Caco-2 (cell line): ENCODE measurements at regions not wholly inside any gene's neighbourhood (a gene's known extent, or its start where the extent isn't known, plus 50 kb on each side); places are given as distances from the start of the nearest gene placed in this dataset.

Experiments used
- BruUV-seq: library from RNA; stranded (reverse); fragments of 400-500 nt; replicated peaks from 2 replicates; lab custom pipeline; 2021; lab: Mats Ljungman, UMichigan
- CTCF ChIA-PET: fragments of 300-600 bp; sonication (Branson Sonifier 250); formaldehyde crosslinking; loops from one replicate; lab custom pipeline; 2022; ENCODE audit warnings: antibody characterized with exemption; lab: Charles Lee
- POLR2A ChIA-PET: fragments of 300-600 bp; sonication (Branson Sonifier 250); formaldehyde crosslinking; loops from one replicate; lab custom pipeline; 2022; ENCODE audit warnings: antibody characterized with exemption; lab: Charles Lee
- DNase-seq, 2 experiments: peaks; one replicate each; pipeline versions ENCODE4 v3.0.0 to v3.0.0-alpha.2; 2020 to 2022
- H3K27me3 ChIP-seq: replicated peaks from 2 replicates; pipeline ENCODE4 v1.6.0; 2011; ENCODE audit warnings: low read length; ENCODE audit not compliant: control insufficient read depth, insufficient read depth
- H3K36me3 ChIP-seq: 2 replicates; pipeline ENCODE4 v1.5.1; 2011; ENCODE audit warnings: low read length; ENCODE audit not compliant: control insufficient read depth, insufficient read depth
- H3K4me1 ChIP-seq: fragments of 250-450 bp; sonication (Bioruptor Pico); 2 replicates; pipeline ENCODE4 v1.5.1; 2020; ENCODE audit warnings: mild to moderate bottlenecking
- H3K4me3 ChIP-seq: 2 replicates; pipeline ENCODE4 v1.5.1; 2011; ENCODE audit warnings: low read depth, mild to moderate bottlenecking, control low read depth, low read length
- H3K9me3 ChIP-seq: fragments of 250-450 bp; sonication (Bioruptor Pico); 2 replicates; pipeline ENCODE4 v1.5.1; 2020; ENCODE audit warnings: mild to moderate bottlenecking, moderate library complexity
- H3K27ac Mint-ChIP-seq: one replicate; pipeline ENCODE4 v1.8.0; 2022; ENCODE audit warnings: mixed read lengths; ENCODE audit not compliant: unreplicated experiment
- H3K27me3 Mint-ChIP-seq: one replicate; pipeline ENCODE4 v1.8.0; 2022; ENCODE audit warnings: mixed read lengths; ENCODE audit not compliant: insufficient read depth, unreplicated experiment
- H3K36me3 Mint-ChIP-seq: one replicate; pipeline ENCODE4 v1.8.0; 2022; ENCODE audit warnings: mild to moderate bottlenecking, mixed read lengths; ENCODE audit not compliant: insufficient read depth, unreplicated experiment
- H3K4me1 Mint-ChIP-seq: one replicate; pipeline ENCODE4 v1.8.0; 2022; ENCODE audit warnings: low read depth, mixed read lengths; ENCODE audit not compliant: unreplicated experiment
- H3K4me3 Mint-ChIP-seq: one replicate; pipeline ENCODE4 v1.8.0; 2022; ENCODE audit warnings: mild to moderate bottlenecking, moderate library complexity, mixed read lengths; ENCODE audit not compliant: unreplicated experiment
- H3K9me3 Mint-ChIP-seq: one replicate; pipeline ENCODE4 v1.8.0; 2022; ENCODE audit warnings: mixed read lengths; ENCODE audit not compliant: unreplicated experiment
- intact Hi-C: fragments of 100-400 bp; cut with micrococcal nuclease; formaldehyde crosslinking; loops from one replicate; pipeline ENCODE4 v1.10.0; 2022; ENCODE audit not compliant: unreplicated experiment
- TF ChIP-seq, protein P1 (sequence below), 2 experiments: fragments of 200-600 bp in 1 of 2; IDR thresholded peaks; 1 replicate in 1 of 2; 2 replicates in 1 of 2; pipeline versions ENCODE4 v1.5.1 to v1.8.0; 2011 to 2022; ENCODE audit warnings: antibody characterized with exemption in 1 of 2, control low read depth in 1 of 2, inconsistent platforms in 1 of 2, low read depth in 1 of 2, low read length in 1 of 2, mild to moderate bottlenecking in 1 of 2, moderate library complexity in 1 of 2; ENCODE audit not compliant: insufficient read depth in 1 of 2, severe bottlenecking in 1 of 2, unreplicated experiment in 1 of 2

DNA sequence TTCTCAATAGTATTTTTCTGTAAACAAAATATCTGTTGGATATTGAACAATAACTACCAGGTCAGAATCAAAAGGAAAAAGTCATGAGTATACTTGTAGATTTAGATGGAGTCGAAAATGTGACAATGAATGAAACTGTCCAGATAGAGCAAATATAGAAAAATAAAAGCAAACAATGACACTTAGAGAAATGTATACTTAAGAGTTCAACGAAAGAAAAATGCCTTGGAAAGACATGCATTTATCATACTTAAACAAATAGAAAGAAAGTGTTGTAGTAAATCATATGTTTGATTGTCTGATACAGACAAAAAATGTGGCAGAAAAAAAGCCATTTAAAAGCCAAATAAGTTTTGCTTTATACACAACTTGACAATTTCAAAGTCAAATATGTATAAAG, 571.2 kb upstream of the MGAT4C start:
- Mint-ChIP-seq H3K27me3 (peaks cover 5% of the 10 kb centered on the region), H3K4me1 (peaks cover 8% of the 10 kb centered on the region), H3K36me3 (no peaks in the 10 kb centered on the region), H3K9me3 (no peaks in the 10 kb centered on the region), H3K27ac (no peak overlapping the region), H3K4me3 (no peak overlapping the region)
- TF ChIP-seq, protein P1, sequence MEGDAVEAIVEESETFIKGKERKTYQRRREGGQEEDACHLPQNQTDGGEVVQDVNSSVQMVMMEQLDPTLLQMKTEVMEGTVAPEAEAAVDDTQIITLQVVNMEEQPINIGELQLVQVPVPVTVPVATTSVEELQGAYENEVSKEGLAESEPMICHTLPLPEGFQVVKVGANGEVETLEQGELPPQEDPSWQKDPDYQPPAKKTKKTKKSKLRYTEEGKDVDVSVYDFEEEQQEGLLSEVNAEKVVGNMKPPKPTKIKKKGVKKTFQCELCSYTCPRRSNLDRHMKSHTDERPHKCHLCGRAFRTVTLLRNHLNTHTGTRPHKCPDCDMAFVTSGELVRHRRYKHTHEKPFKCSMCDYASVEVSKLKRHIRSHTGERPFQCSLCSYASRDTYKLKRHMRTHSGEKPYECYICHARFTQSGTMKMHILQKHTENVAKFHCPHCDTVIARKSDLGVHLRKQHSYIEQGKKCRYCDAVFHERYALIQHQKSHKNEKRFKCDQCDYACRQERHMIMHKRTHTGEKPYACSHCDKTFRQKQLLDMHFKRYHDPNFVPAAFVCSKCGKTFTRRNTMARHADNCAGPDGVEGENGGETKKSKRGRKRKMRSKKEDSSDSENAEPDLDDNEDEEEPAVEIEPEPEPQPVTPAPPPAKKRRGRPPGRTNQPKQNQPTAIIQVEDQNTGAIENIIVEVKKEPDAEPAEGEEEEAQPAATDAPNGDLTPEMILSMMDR (IDR thresholded peaks at IDR 0.05; ENCODE audit: insufficient read depth in 1 of 2, low read depth in 1 of 2, low read length in 1 of 2, severe bottlenecking in 1 of 2, unreplicated experiment in 1 of 2) = no peak
- Histone ChIP-seq H3K9me3 (no peaks in the 10 kb centered on the region), H3K4me1 (no peaks in the 10 kb centered on the region), H3K4me3 (no peak overlapping the region), H3K27me3 (no peaks in the 10 kb centered on the region), H3K36me3 (no peaks in the 10 kb centered on the region)
- intact Hi-C loops = no loop called here
- ChIA-PET POLR2A (no interaction called here), CTCF (no interaction called here)
- no peak for DNase-seq
- BruUV-seq = no TSS peak

DNA sequence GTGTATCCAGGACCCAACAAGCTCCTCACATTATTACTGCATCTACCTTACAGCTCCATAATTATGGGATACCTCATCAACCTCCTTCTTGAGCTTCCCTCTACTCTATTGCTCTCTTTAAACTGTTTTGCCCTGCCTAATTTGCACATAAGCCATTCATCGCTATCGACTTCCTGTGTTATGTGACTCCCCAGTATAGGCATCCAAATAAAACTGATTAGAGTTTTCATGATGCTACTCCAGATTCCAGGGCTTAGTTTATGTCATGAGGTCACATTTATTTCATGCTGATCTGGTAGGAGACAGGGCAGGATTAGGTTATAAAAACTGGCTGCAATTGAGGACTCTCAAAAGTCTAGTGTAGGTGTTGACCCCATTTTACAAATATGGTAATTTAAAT, 569.9 kb upstream of the MGAT4C start:
- no peaks in the 10 kb centered on the region for H3K27me3 ChIP-seq
- no peaks in the 10 kb centered on the region for H3K4me1 ChIP-seq
- ChIA-PET CTCF (no interaction called here), POLR2A (no interaction called here)
- no peaks in the 10 kb centered on the region for H3K9me3 ChIP-seq
- H3K27ac Mint-ChIP-seq = no peak overlapping the region
- no peak overlapping the region for H3K4me3 ChIP-seq
- H3K27me3 Mint-ChIP-seq = peaks cover 5% of the 10 kb centered on the region
- no peak overlapping the region for H3K4me3 Mint-ChIP-seq
- peaks cover 8% of the 10 kb centered on the region for H3K4me1 Mint-ChIP-seq
- no peaks in the 10 kb centered on the region for H3K36me3 Mint-ChIP-seq
- intact Hi-C loops = no loop called here
- no peaks in the 10 kb centered on the region for H3K9me3 Mint-ChIP-seq
- DNase-seq = no peak
- TF ChIP-seq, protein P1 (IDR thresholded peaks at IDR 0.05; ENCODE audit: insufficient read depth in 1 of 2, low read depth in 1 of 2, low read length in 1 of 2, severe bottlenecking in 1 of 2, unreplicated experiment in 1 of 2) = no peak
- H3K36me3 ChIP-seq = no peaks in the 10 kb centered on the region
- no TSS peak for BruUV-seq

DNA sequence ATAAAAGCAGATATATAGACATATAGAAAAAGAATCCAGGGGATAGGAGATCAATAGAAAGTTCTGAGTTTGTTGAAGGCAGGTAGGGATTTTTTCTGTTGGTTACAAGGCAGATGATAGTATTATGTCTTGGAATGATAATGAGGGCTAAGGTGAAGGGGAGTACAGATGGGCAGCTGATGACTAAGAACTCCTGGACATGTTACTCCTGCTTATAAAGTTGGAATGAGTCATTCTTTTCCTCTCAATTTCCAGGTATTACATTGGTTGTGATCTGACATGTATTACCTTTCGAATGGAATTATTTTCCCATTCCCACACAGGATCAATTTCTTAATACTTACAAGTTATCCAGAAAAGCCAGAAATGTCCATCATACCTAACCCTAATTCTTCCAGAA, 545.2 kb upstream of the MGAT4C start:
- no peaks in the 10 kb centered on the region for H3K4me1 Mint-ChIP-seq
- Histone ChIP-seq H3K4me1 (no peaks in the 10 kb centered on the region), H3K4me3 (no peak overlapping the region), H3K36me3 (no peaks in the 10 kb centered on the region), H3K27me3 (no peaks in the 10 kb centered on the region), H3K9me3 (0 out of 2 replicates have a peak, but pooled peaks cover 4% of the 10 kb centered on the region)
- H3K27me3 Mint-ChIP-seq = no peaks in the 10 kb centered on the region
- H3K9me3 Mint-ChIP-seq = no peaks in the 10 kb centered on the region
- no TSS peak for BruUV-seq
- no peaks in the 10 kb centered on the region for H3K36me3 Mint-ChIP-seq
- H3K4me3 Mint-ChIP-seq = no peak overlapping the region
- H3K27ac Mint-ChIP-seq = no peak overlapping the region
- CTCF ChIA-PET = no interaction called here
- no peak for DNase-seq
- intact Hi-C loops = no loop called here
- TF ChIP-seq, protein P1 (IDR thresholded peaks at IDR 0.05; ENCODE audit: insufficient read depth in 1 of 2, low read depth in 1 of 2, low read length in 1 of 2, severe bottlenecking in 1 of 2, unreplicated experiment in 1 of 2) = no peak
- POLR2A ChIA-PET = no interaction called here
